CD4-positive, alpha-beta T cell (primary cell): ENCODE measurements at regions not wholly inside any gene's neighbourhood (a gene's known extent, or its start where the extent isn't known, plus 50 kb on each side); places are given as distances from the start of the nearest gene placed in this dataset.
"Not testable (repeated sequence)": the region's sequence is repeated elsewhere in the genome, so short reads cannot be mapped to it uniquely, and the experiment has no call there.

Experiments used
- ATAC-seq: fragments of 200-7000 bp; cut with Tn5 transposase; one replicate; pipeline ENCODE4 v1.10.0; 2022; ENCODE audit warnings: mild to moderate bottlenecking; ENCODE audit not compliant: poor library complexity
- CTCF ChIA-PET: fragments of 350-600 bp; sonication (Branson Sonifier 250); formaldehyde crosslinking; loops from one replicate; lab custom pipeline; 2021; ENCODE audit warnings: antibody characterized with exemption, inconsistent platforms; lab: Charles Lee
- POLR2A ChIA-PET: fragments of 350-600 bp; sonication (Branson Sonifier 250); formaldehyde crosslinking; loops from one replicate; lab custom pipeline; 2021; ENCODE audit warnings: antibody characterized with exemption, inconsistent platforms; lab: Charles Lee
- DNase-seq, 14 experiments: peaks; one replicate each; pipeline ENCODE4 v3.0.0-alpha.2; 2013 to 2020; ENCODE audit warnings: mixed read lengths in 2 of 14
- H3K27ac ChIP-seq, 2 donors: one replicate each; pipeline versions ENCODE4 v1.5.1 to v1.7.0; 2013; ENCODE audit warnings: low read length in 2 of 2, low read depth in 1 of 2, mild to moderate bottlenecking in 1 of 2
- H3K27me3 ChIP-seq, 2 experiments: 1 replicate in 1 of 2; 2 replicates in 1 of 2; pipeline versions ENCODE4 v1.6.1 to v1.7.0; 2013; ENCODE audit warnings: low read length in 2 of 2, control low read depth in 1 of 2, mild to moderate bottlenecking in 1 of 2, moderate library complexity in 1 of 2; ENCODE audit not compliant: insufficient read depth in 2 of 2, control insufficient read depth in 1 of 2
- H3K36me3 ChIP-seq: one replicate; pipeline ENCODE4 v1.6.1; 2013; ENCODE audit warnings: low read length, control low read depth; ENCODE audit not compliant: insufficient read depth
- H3K4me1 ChIP-seq: one replicate; pipeline ENCODE4 v1.6.1; 2013; ENCODE audit warnings: low read length, control low read depth; ENCODE audit not compliant: insufficient read depth
- H3K4me3 ChIP-seq: one replicate; pipeline ENCODE4 v1.5.1; 2013; ENCODE audit warnings: mild to moderate bottlenecking, low read length, moderate library complexity
- H3K9me3 ChIP-seq, 2 experiments: 1 replicate in 1 of 2; 2 replicates in 1 of 2; pipeline versions ENCODE4 v1.6.1 to v1.7.0; 2013; ENCODE audit warnings: low read length in 2 of 2, mild to moderate bottlenecking in 2 of 2, control low read depth in 1 of 2, moderate library complexity in 1 of 2; ENCODE audit not compliant: control insufficient read depth in 1 of 2, insufficient read depth in 1 of 2
- H3K27ac Mint-ChIP-seq: one replicate; pipeline ENCODE4 v1.8.0; 2020; ENCODE audit warnings: mixed read lengths
- H3K27me3 Mint-ChIP-seq: one replicate; pipeline ENCODE4 v1.8.0; 2021; ENCODE audit warnings: mixed read lengths
- H3K36me3 Mint-ChIP-seq: one replicate; pipeline ENCODE4 v1.8.0; 2021; ENCODE audit warnings: low read depth, mixed read lengths
- H3K4me1 Mint-ChIP-seq: one replicate; pipeline ENCODE4 v1.8.0; 2021; ENCODE audit warnings: low read depth, mixed read lengths
- H3K4me3 Mint-ChIP-seq: one replicate; pipeline ENCODE4 v1.8.0; 2020; ENCODE audit warnings: mild to moderate bottlenecking, mixed read lengths
- H3K9me3 Mint-ChIP-seq: one replicate; pipeline ENCODE4 v1.8.0; 2020; ENCODE audit warnings: mixed read lengths
- CTCF ChIP-seq: fragments of 200-600 bp; IDR thresholded peaks from one replicate; pipeline ENCODE4 v1.8.0; 2022; ENCODE audit warnings: antibody characterized with exemption, mild to moderate bottlenecking
- intact Hi-C, 2 experiments: fragments of 100-400 bp; cut with DNase I in 1 of 2; cut with micrococcal nuclease in 1 of 2; formaldehyde crosslinking; loops; one replicate each; pipeline versions ENCODE4 v1.15.1 to v1.9.0; 2023 to 2025; cut with DNase I, micrococcal nuclease

GRCh38 chr2:43005245-43005974 is 213.0 kb upstream of the HAAO start:
- DNase-seq, result no peak
- intact Hi-C loops, result no loop called here
- ATAC-seq, result no peak
- H3K4me3 ChIP-seq, result no peak overlapping the region
- no peak overlapping the region for H3K27ac ChIP-seq
- CTCF ChIA-PET, result no interaction called here
- POLR2A ChIA-PET, result no interaction called here
- H3K27me3 ChIP-seq, result no peaks in the 10 kb centered on the region
- Mint-ChIP-seq H3K4me3 (no peak overlapping the region), H3K4me1 (peaks cover 4% of the 10 kb centered on the region), H3K36me3 (no peaks in the 10 kb centered on the region), H3K27ac (no peak overlapping the region), H3K27me3 (no peaks in the 10 kb centered on the region), H3K9me3 (no peaks in the 10 kb centered on the region)
- H3K4me1 ChIP-seq, result no peaks in the 10 kb centered on the region
- no peaks in the 10 kb centered on the region for H3K36me3 ChIP-seq
- peaks cover 0 to 12% of the 10 kb centered on the region in 2 experiments for H3K9me3 ChIP-seq
- no peak for TF ChIP-seq CTCF

GRCh38 chr2:43004879-43005244 is 212.5 kb upstream of the HAAO start:
- intact Hi-C loops, result no loop called here
- H3K27ac Mint-ChIP-seq, result no peak overlapping the region
- ATAC-seq, result no peak
- Histone ChIP-seq H3K36me3 (no peaks in the 10 kb centered on the region), H3K9me3 (peaks cover 0 to 12% of the 10 kb centered on the region in 2 experiments), H3K4me1 (no peaks in the 10 kb centered on the region), H3K4me3 (no peak overlapping the region), H3K27ac (no peak overlapping the region), H3K27me3 (no peaks in the 10 kb centered on the region)
- H3K36me3 Mint-ChIP-seq, result no peaks in the 10 kb centered on the region
- H3K4me1 Mint-ChIP-seq, result no peaks in the 10 kb centered on the region
- no peaks in the 10 kb centered on the region for H3K27me3 Mint-ChIP-seq
- H3K9me3 Mint-ChIP-seq, result no peaks in the 10 kb centered on the region
- no peak overlapping the region for H3K4me3 Mint-ChIP-seq
- DNase-seq, result no peak
- POLR2A ChIA-PET, result no interaction called here
- CTCF ChIA-PET, result no interaction called here
- no peak for TF ChIP-seq CTCF

GRCh38 chr2:43004126-43004865 is 211.9 kb upstream of the HAAO start:
- H3K27ac ChIP-seq, CTCF ChIA-PET, DNase-seq, H3K4me3 ChIP-seq, H3K27me3 ChIP-seq, H3K9me3 Mint-ChIP-seq, ATAC-seq, H3K4me1 Mint-ChIP-seq, H3K4me3 Mint-ChIP-seq, intact Hi-C loops, H3K36me3 ChIP-seq, H3K27ac Mint-ChIP-seq, H3K27me3 Mint-ChIP-seq, H3K36me3 Mint-ChIP-seq, H3K4me1 ChIP-seq: not testable (repeated sequence)
- peaks cover 0 to 12% of the 10 kb centered on the region in 2 experiments for H3K9me3 ChIP-seq
- POLR2A ChIA-PET, result interaction anchor here (0.9 kb wide), 1 partner anchor 89 kb away, joined by 3 read pairs; no protein-coding TSS in a partner anchor
